NCI-H1694 treated with DMSO at 0.1 percent for 48 hours (cell line): ENCODE measurements at regions not wholly inside any gene's neighbourhood (a gene's known extent, or its start where the extent isn't known, plus 50 kb on each side); places are given as distances from the start of the nearest gene placed in this dataset.
"Not testable (repeated sequence)": the region's sequence is repeated elsewhere in the genome, so short reads cannot be mapped to it uniquely, and the experiment has no call there.

Experiments
- DNase-seq: peaks from one replicate; lab custom pipeline; 2025; lab: John Stamatoyannopoulos, UW

DNA sequence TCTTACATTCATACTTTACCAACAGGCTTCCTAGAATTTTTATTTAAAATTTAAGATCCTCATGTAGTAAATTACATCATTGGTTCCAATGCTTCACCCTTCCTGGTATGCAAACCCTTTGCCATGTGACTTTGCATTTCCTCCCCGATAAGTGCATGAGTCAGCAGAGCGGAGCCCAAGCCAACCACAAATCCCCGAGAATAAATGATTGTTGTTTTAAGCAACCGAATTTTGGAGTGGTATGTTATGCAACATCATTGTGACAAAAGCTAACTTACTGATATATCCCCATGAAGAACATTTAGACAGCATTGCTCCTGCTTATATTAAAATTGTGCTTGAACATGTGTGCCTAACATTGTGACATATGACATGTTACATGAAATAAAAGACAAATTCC is 199.4 kb upstream of the DDX53 start:
- DNase-seq, result no peak

DNA sequence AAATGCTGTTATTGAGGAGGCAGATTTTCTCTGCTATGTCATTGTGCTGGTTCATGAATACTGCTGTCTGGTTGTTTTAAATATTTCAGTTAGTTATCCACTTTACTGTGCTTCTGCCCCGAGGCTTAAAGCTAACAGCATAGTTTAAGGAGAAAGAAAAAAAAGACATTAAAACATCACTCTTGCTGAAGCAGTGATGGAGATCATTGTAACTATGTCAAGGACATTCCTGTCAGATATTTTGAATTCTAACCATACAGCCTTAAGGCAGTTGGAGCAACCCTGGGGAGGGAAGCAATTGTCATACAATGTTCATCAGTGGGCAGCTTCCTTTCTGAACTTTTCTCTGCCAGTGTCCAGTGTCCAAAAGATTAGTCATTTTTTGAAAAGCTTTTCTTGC is 199.0 kb upstream of the DDX53 start:
- no peak for DNase-seq

DNA sequence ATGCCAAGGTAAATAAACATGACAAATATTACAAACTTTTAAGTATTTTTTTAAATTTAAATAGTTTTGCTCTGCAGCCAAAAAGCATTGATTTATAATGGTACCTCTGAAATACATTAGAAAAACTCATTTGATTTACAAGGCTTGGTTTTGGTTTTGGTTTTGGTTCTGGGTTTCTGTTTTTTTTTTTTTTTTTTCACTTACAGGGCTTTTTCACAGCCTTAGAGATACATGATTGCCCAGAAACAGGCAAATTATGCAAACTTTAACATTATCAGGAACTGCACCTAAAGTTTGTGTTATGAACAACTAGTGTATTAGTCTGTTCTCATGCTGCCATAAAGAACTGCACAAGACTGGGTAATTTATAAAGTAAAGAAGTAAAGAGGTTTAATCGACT is 196.4 kb upstream of the DDX53 start:
- DNase-seq, result no peak

DNA sequence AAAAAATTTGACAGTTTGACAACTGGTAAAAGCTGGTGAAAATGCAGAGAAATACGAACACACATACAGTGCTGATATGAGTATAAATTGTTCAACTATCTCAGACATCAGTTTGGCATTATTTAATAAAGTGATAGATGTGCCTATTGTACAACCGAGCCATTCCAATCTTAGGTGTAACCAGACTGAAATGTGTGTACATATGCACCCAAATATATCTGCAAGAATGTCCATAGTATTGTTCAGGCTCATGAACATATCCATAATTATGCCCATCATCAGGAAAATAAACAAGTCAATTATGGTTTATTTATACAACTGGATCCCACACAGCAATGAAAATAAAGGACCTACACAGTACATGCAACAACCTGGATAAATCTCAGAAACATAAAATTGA is 188.9 kb upstream of the DDX53 start:
- no peak for DNase-seq

DNA sequence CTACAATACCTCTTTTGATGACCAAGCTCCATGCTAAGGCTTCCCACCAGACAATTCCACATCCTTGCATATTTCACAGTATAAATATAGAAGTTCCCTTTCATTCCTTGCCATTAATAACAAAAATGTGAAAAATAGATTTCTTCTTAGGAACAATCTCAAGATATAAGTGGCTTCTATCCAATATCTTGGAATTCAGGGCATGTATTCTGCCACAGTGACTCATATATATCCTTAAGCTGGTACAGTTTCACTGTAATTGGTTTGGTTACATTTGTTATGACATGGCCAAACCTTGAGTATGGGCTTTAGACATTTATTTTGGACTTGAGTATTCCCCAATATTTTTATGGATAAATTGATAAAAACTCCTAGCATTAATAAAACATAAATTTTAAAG is 181.7 kb upstream of the DDX53 start:
- no peak for DNase-seq

DNA sequence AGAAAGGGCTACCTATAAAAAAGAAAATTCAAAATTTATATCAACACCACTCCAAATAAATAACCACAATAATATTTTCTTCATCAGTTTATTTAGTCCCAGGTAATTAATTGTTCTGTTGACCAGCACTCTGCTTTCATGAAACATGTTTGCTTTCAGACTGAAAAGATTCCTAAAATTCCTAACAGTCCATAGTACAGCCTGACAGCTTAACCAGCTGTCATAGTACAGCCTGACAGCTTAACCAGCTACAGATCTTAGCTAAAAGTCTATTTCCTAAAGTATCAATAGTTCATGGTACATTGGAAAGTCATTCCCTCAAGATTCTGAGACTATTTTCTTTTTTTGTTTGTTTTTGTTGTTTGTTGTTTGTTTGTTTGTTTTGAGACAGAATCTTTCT is 144.1 kb upstream of the DDX53 start:
- DNase-seq, result no peak

DNA sequence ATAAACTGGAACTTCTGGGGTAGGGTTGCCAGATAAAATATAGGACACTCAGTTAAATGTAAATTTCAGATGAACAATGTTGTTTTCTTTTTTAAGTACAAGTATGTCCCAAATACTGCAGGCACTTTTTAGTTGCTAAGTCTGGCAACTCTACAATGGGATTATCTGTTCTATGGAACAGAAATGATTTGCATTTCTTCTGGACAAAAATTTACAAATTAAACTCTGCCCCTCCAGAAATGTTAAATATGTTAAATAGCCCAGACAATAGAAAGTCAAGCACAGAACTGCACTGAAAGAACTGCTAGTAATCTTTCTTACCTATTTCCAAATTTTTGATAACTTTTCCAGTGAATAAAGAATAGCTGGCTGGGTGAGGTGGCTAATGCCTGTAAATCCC is 140.1 kb upstream of the DDX53 start:
- DNase-seq, result no peak

DNA sequence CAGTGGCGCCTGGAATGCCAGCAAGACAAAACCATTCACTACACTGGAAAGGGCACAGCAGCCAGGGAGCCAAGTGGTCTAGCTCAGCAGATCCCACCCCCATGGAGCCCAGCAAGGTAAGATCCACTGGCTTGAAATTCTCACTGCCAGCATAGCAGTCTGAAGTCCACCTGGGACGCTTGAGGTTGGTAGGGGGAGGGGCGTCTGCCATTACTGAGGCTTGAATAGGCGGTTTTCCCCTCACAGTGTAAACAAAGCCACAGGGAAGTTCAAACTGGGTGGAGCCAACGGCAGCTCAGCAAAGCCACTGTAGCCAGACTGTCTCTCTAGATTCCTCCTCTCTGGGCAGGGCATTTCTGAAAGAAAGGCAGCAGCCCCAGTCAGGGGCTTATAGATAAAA is 133.0 kb upstream of the DDX53 start:
- not testable (repeated sequence) for DNase-seq

DNA sequence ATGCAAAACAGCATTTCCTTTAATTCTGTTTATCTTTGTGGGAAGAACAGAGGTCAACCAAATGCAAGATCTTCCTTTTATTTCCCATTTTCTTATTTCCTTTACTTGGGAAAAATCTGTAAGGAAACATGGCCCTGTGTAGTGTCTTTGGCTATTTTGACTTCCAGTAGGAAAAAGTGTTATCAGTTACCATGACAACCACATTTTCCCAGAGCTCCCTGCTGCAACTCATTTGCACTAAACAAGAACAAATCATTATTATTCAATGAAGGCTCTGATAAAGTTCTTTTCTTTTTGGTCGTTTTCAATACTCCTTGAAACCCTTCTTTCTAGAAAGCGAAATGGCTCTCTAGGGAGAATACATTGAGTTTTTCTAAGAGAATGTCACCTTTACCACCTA is 117.2 kb upstream of the DDX53 start:
- no peak for DNase-seq

DNA sequence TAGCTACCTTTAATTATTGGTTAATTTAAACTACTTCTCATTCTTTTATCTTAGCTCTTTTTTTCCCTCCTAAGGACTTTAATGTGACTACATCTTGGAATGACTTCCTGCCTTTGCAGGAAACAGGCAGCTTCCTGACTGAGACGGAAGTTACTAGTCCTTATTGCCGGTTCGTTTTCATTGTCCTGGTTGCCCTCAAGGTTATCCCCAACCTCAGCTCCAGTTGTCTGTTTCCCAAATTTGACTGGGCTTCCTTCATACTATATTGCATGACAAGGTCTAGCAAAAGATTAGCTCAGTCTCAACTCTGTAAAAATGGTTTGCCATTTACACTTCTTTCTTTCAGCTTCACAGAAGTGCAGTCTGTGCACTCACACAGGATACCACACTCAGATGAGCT is 109.9 kb upstream of the DDX53 start:
- DNase-seq, result no peak

DNA sequence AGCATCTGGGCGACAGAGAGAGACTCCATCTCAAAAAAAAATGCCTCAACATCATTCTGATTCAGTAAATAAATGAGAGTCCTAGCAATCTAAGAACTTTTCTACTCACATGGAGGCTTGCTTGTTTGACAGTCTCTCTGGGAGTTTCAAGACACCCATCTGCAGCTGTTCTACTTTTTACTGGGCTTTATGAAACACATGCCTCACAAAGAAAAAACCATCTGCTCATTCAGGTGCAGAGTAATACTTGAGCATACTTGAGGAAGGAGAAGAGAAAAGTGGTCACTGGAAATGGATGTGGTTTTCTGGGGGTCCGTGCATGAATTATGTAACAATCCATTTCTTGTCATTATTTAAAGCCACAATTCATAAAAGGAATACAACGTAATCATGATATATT is 87.1 kb upstream of the DDX53 start:
- no peak for DNase-seq

DNA sequence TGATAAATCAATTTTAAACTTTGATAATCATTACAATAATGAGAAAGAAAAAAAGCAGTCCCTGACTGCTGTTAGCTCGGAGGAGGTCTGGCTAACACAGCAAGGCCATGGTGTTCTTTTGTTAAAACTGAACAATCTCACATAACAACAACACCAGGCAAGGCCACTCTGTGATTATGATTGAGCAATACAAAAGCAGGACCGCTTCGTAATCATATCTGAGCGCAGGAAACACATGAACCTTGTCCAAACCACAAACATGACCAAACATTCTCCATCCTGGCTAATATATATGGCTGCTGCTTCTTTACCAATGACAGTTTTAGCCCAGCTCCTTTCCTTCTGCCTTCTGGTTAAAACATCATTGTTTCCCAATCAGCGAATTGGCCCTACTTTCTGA is 76.8 kb upstream of the DDX53 start:
- DNase-seq, result no peak

DNA sequence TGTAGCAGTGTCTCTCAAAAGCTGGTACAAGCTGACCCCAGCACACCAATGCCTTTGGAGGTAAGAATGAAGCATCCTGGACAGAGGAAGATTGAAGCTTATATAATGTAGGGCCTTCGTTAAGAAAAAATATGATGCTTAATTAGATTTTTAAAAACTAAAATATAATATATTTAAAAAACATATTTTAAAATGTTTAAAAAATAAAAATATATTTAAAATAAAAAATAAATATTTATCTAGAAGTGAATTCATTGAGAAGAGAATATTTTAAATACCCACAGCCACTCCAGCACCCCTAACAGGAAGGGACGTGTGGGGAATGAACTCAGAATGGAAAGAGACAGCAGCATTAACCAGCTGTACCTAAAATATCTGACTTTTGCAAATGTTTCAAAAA is 65.1 kb upstream of the DDX53 start:
- no peak for DNase-seq

DNA sequence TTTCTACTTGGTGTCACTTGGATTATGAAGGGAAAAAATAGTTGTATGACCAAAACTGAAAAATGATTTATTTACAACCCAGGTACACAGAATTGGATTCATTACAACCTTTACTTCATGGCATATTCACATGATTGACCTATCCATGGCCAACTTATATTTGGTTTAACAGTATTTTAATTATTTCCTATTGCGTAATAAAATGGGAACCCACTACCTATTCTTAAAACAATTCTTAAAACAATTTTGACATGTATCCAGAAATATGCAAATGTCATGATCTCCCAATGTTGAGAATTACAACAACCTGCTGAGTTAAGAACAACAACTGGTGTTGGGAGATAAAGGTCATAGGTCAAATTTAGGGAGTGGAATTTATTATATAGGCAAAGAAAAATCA is 54.8 kb upstream of the DDX53 start:
- no peak for DNase-seq
